ENCODE measurements at regions not wholly inside any gene's neighbourhood (a gene's known extent, or its start where the extent isn't known, plus 50 kb on each side); places are given as distances from the start of the nearest gene placed in this dataset.

- H2BK5ac ChIP-seq (ENCODE audit: low read depth, low read length, poor library complexity, severe bottlenecking), result no peak overlapping the region
- H2AFZ ChIP-seq (ENCODE audit: low read depth, low read length), result no peak overlapping the region
- H3K4me3 ChIP-seq (ENCODE audit: insufficient read depth in 1 of 2, low read depth in 1 of 2, low read length in 2 of 2), result no peak overlapping the region
- H3K27me3 ChIP-seq (ENCODE audit: control insufficient read depth in 1 of 2, insufficient read depth in 1 of 2, low read length in 2 of 2), result no peaks in the 10 kb centered on the region
- H3K14ac ChIP-seq (ENCODE audit: low read length in 2 of 2), result no peak overlapping the region
- H3K9me3 ChIP-seq (ENCODE audit: control insufficient read depth, low read length), result peaks cover under 1% of the 10 kb centered on the region
- no peak overlapping the region for H3K18ac ChIP-seq (ENCODE audit: low read depth in 1 of 2, low read length in 2 of 2)
- peak; percentile 5 for DNase-seq
- H3K9ac ChIP-seq (ENCODE audit: low read length), result no peak overlapping the region
- H4K91ac ChIP-seq (ENCODE audit: low read length), result no peak overlapping the region
- H3K4ac ChIP-seq (ENCODE audit: low read depth in 1 of 2, low read length in 2 of 2), result no peak overlapping the region
- no peak overlapping the region for H3K23ac ChIP-seq (ENCODE audit: low read length in 2 of 2)
- 88% methylated on average over 18 of the region's 19 CpGs for WGBS
- no peak overlapping the region for H2BK120ac ChIP-seq (ENCODE audit: low read depth, low read length)
- no peak overlapping the region for H4K8ac ChIP-seq (ENCODE audit: low read length)
- no peak overlapping the region for H2AK5ac ChIP-seq (ENCODE audit: low read length, severe bottlenecking)
- no peaks in the 10 kb centered on the region for H3K36me3 ChIP-seq (ENCODE audit: control insufficient read depth in 1 of 2, insufficient read depth in 2 of 2, low read depth in 1 of 2, low read length in 2 of 2)
- H3K79me1 ChIP-seq (replicated peaks; ENCODE audit: low read length, poor library complexity, severe bottlenecking), result no peaks in the 10 kb centered on the region
- no peak overlapping the region for H2BK12ac ChIP-seq (ENCODE audit: low read length in 2 of 2)
- no peak overlapping the region for H3K27ac ChIP-seq (ENCODE audit: low read length, poor library complexity, severe bottlenecking)
- H3K4me1 ChIP-seq (ENCODE audit: control insufficient read depth, insufficient read depth, low read depth, low read length), result no peaks in the 10 kb centered on the region
- H3K4me2 ChIP-seq (ENCODE audit: low read length, poor library complexity, severe bottlenecking), result no peak overlapping the region
- H2BK15ac ChIP-seq (ENCODE audit: low read depth, poor library complexity, severe bottlenecking), result no peak overlapping the region
Measured at GRCh38 chr4:189787216-189788031, 153.2 kb upstream of the FRG1 start.

GRCh38 chr4:189792924-189793618 lies 147.6 kb upstream of the FRG1 start:
- no peak overlapping the region for H2AFZ ChIP-seq (ENCODE audit: low read depth, low read length)
- 23% methylated on average over 19 of the region's 20 CpGs for WGBS

GRCh38 chr4:189800545-189801088 lies 140.1 kb upstream of the FRG1 start:
- no peak for DNase-seq
- no peaks in the 10 kb centered on the region for H3K27me3 ChIP-seq (ENCODE audit: control insufficient read depth in 1 of 2, insufficient read depth in 1 of 2, low read length in 2 of 2)
- H4K91ac ChIP-seq (ENCODE audit: low read length), result no peak overlapping the region
- H3K79me1 ChIP-seq (replicated peaks; ENCODE audit: low read length, poor library complexity, severe bottlenecking), result no peaks in the 10 kb centered on the region
- H3K27ac ChIP-seq (ENCODE audit: low read length, poor library complexity, severe bottlenecking), result no peak overlapping the region
- no peak overlapping the region for H2BK15ac ChIP-seq (ENCODE audit: low read depth, poor library complexity, severe bottlenecking)
- peaks cover 4% of the 10 kb centered on the region for H3K9me3 ChIP-seq (ENCODE audit: control insufficient read depth, low read length)
- H4K8ac ChIP-seq (ENCODE audit: low read length), result no peak overlapping the region
- H2AK5ac ChIP-seq (ENCODE audit: low read length, severe bottlenecking), result no peak overlapping the region
- no peak overlapping the region for H3K23ac ChIP-seq (ENCODE audit: low read length in 2 of 2)
- H3K4ac ChIP-seq (ENCODE audit: low read depth in 1 of 2, low read length in 2 of 2), result no peak overlapping the region
- H2BK12ac ChIP-seq (ENCODE audit: low read length in 2 of 2), result no peak overlapping the region
- H3K18ac ChIP-seq (ENCODE audit: low read depth in 1 of 2, low read length in 2 of 2), result no peak overlapping the region
- WGBS, result 90% methylated on average over 5 of the region's 5 CpGs
- H3K9ac ChIP-seq (ENCODE audit: low read length), result no peak overlapping the region
- no peak overlapping the region for H3K4me2 ChIP-seq (ENCODE audit: low read length, poor library complexity, severe bottlenecking)
- no peaks in the 10 kb centered on the region for H3K36me3 ChIP-seq (ENCODE audit: control insufficient read depth in 1 of 2, insufficient read depth in 2 of 2, low read depth in 1 of 2, low read length in 2 of 2)
- H2AFZ ChIP-seq (ENCODE audit: low read depth, low read length), result no peak overlapping the region
- no peaks in the 10 kb centered on the region for H3K4me1 ChIP-seq (ENCODE audit: control insufficient read depth, insufficient read depth, low read depth, low read length)
- no peak overlapping the region for H2BK5ac ChIP-seq (ENCODE audit: low read depth, low read length, poor library complexity, severe bottlenecking)
- no peak overlapping the region for H3K14ac ChIP-seq (ENCODE audit: low read length in 2 of 2)
- no peak overlapping the region for H2BK120ac ChIP-seq (ENCODE audit: low read depth, low read length)
- H3K4me3 ChIP-seq (ENCODE audit: insufficient read depth in 1 of 2, low read depth in 1 of 2, low read length in 2 of 2), result no peak overlapping the region

More at GRCh38 chr4:189792924-189793618, 147.6 kb upstream of the FRG1 start:
- Histone ChIP-seq H4K91ac (ENCODE audit: low read length) (no peak overlapping the region), H3K4me1 (ENCODE audit: control insufficient read depth, insufficient read depth, low read depth, low read length) (no peaks in the 10 kb centered on the region), H2BK15ac (ENCODE audit: low read depth, poor library complexity, severe bottlenecking) (no peak overlapping the region), H3K27me3 (ENCODE audit: control insufficient read depth in 1 of 2, insufficient read depth in 1 of 2, low read length in 2 of 2) (no peaks in the 10 kb centered on the region), H2BK5ac (ENCODE audit: low read depth, low read length, poor library complexity, severe bottlenecking) (no peak overlapping the region), H3K9ac (ENCODE audit: low read length) (peak overlapping the region; percentile 10), H3K4me3 (ENCODE audit: insufficient read depth in 1 of 2, low read depth in 1 of 2, low read length in 2 of 2) (no peak overlapping the region), H4K8ac (ENCODE audit: low read length) (no peak overlapping the region), H3K79me1 (replicated peaks; ENCODE audit: low read length, poor library complexity, severe bottlenecking) (no peaks in the 10 kb centered on the region), H3K4ac (ENCODE audit: low read depth in 1 of 2, low read length in 2 of 2) (no peak overlapping the region), H3K14ac (ENCODE audit: low read length in 2 of 2) (no peak overlapping the region), H3K27ac (ENCODE audit: low read length, poor library complexity, severe bottlenecking) (no peak overlapping the region), H2BK120ac (ENCODE audit: low read depth, low read length) (no peak overlapping the region), H2AK5ac (ENCODE audit: low read length, severe bottlenecking) (no peak overlapping the region), H2BK12ac (ENCODE audit: low read length in 2 of 2) (no peak overlapping the region), H3K18ac (ENCODE audit: low read depth in 1 of 2, low read length in 2 of 2) (peak overlapping the region in 1 of 2 experiments; percentile 42), H3K23ac (ENCODE audit: low read length in 2 of 2) (no peak overlapping the region), H3K9me3 (ENCODE audit: control insufficient read depth, low read length) (no peaks in the 10 kb centered on the region), H3K36me3 (ENCODE audit: control insufficient read depth in 1 of 2, insufficient read depth in 2 of 2, low read depth in 1 of 2, low read length in 2 of 2) (no peaks in the 10 kb centered on the region), H3K4me2 (ENCODE audit: low read length, poor library complexity, severe bottlenecking) (no peak overlapping the region)
- peak; percentile 77 for DNase-seq

GRCh38 chr4:189802884-189803283 lies 137.8 kb upstream of the FRG1 start:
- Histone ChIP-seq H3K4ac (ENCODE audit: low read depth in 1 of 2, low read length in 2 of 2) (no peak overlapping the region), H2AFZ (ENCODE audit: low read depth, low read length) (no peak overlapping the region), H2BK120ac (ENCODE audit: low read depth, low read length) (no peak overlapping the region), H3K79me1 (replicated peaks; ENCODE audit: low read length, poor library complexity, severe bottlenecking) (no peaks in the 10 kb centered on the region), H3K9me3 (ENCODE audit: control insufficient read depth, low read length) (peaks cover 8% of the 10 kb centered on the region), H2BK15ac (ENCODE audit: low read depth, poor library complexity, severe bottlenecking) (no peak overlapping the region), H2AK5ac (ENCODE audit: low read length, severe bottlenecking) (no peak overlapping the region), H3K27me3 (ENCODE audit: control insufficient read depth in 1 of 2, insufficient read depth in 1 of 2, low read length in 2 of 2) (no peaks in the 10 kb centered on the region), H3K36me3 (ENCODE audit: control insufficient read depth in 1 of 2, insufficient read depth in 2 of 2, low read depth in 1 of 2, low read length in 2 of 2) (no peaks in the 10 kb centered on the region), H3K4me2 (ENCODE audit: low read length, poor library complexity, severe bottlenecking) (no peak overlapping the region), H3K4me3 (ENCODE audit: insufficient read depth in 1 of 2, low read depth in 1 of 2, low read length in 2 of 2) (no peak overlapping the region), H3K9ac (ENCODE audit: low read length) (no peak overlapping the region), H2BK5ac (ENCODE audit: low read depth, low read length, poor library complexity, severe bottlenecking) (no peak overlapping the region), H4K8ac (ENCODE audit: low read length) (no peak overlapping the region), H3K23ac (ENCODE audit: low read length in 2 of 2) (no peak overlapping the region), H3K14ac (ENCODE audit: low read length in 2 of 2) (no peak overlapping the region), H3K27ac (ENCODE audit: low read length, poor library complexity, severe bottlenecking) (no peak overlapping the region), H3K18ac (ENCODE audit: low read depth in 1 of 2, low read length in 2 of 2) (no peak overlapping the region), H3K4me1 (ENCODE audit: control insufficient read depth, insufficient read depth, low read depth, low read length) (no peaks in the 10 kb centered on the region), H4K91ac (ENCODE audit: low read length) (no peak overlapping the region), H2BK12ac (ENCODE audit: low read length in 2 of 2) (no peak overlapping the region)
- WGBS, result 66% methylated on average over 5 of the region's 5 CpGs
- no peak for DNase-seq
